GM23338 (cell line): ENCODE measurements at regions not wholly inside any gene's neighbourhood (a gene's known extent, or its start where the extent isn't known, plus 50 kb on each side); places are given as distances from the start of the nearest gene placed in this dataset.

ENCODE experiments used
- ATAC-seq: fragments of 200-7000 bp; cut with Tn5 transposase; 3 replicates; pipeline ENCODE4 v1.9.1; 2020
- DNase-seq: peaks from one replicate; pipeline ENCODE4 v3.0.0-alpha.2; 2015; ENCODE audit warnings: low spot score
- H2AFZ ChIP-seq: fragments of 200-600 bp; sonication (generic); 2 replicates; pipeline ENCODE4 v1.8.0; 2016; ENCODE audit warnings: antibody characterized with exemption, mild to moderate bottlenecking, moderate library complexity
- H3F3A ChIP-seq: fragments of 200-600 bp; sonication (generic); replicated peaks from 2 replicates; pipeline ENCODE4 v1.8.0; 2017; ENCODE audit warnings: antibody characterized with exemption, mixed run types, low read depth
- H3K27ac ChIP-seq: fragments of 200-600 bp; sonication (generic); 2 replicates; pipeline ENCODE4 v1.6.1; 2016; ENCODE audit warnings: low read depth
- H3K27me3 ChIP-seq: fragments of 200-600 bp; sonication (generic); 2 replicates; pipeline ENCODE4 v1.8.0; 2016; ENCODE audit warnings: mild to moderate bottlenecking, mixed run types, moderate library complexity; ENCODE audit not compliant: insufficient read depth
- H3K36me3 ChIP-seq: fragments of 200-600 bp; sonication (generic); 2 replicates; pipeline ENCODE4 v1.8.0; 2016; ENCODE audit warnings: mild to moderate bottlenecking; ENCODE audit not compliant: insufficient read depth
- H3K4me1 ChIP-seq: fragments of 200-600 bp; sonication (generic); 2 replicates; pipeline ENCODE4 v1.8.0; 2016; ENCODE audit warnings: mild to moderate bottlenecking, moderate library complexity; ENCODE audit not compliant: insufficient read depth
- H3K4me2 ChIP-seq: fragments of 200-600 bp; sonication (generic); 2 replicates; pipeline ENCODE4 v1.7.1; 2017; ENCODE audit warnings: mixed run types
- H3K4me3 ChIP-seq: fragments of 200-600 bp; sonication (generic); 2 replicates; pipeline ENCODE4 v1.6.1; 2016; ENCODE audit warnings: mixed run types
- H3K79me2 ChIP-seq: fragments of 200-600 bp; sonication (generic); replicated peaks from 2 replicates; pipeline ENCODE4 v1.8.0; 2017; ENCODE audit warnings: mild to moderate bottlenecking; ENCODE audit not compliant: insufficient read depth
- H3K9me2 ChIP-seq: fragments of 200-600 bp; sonication (generic); 2 replicates; pipeline ENCODE4 v1.8.0; 2017; ENCODE audit not compliant: insufficient read depth
- H4K20me1 ChIP-seq: fragments of 200-600 bp; sonication (generic); replicated peaks from 2 replicates; pipeline ENCODE4 v1.8.0; 2017; ENCODE audit warnings: mild to moderate bottlenecking; ENCODE audit not compliant: insufficient read depth
- H3K27ac Mint-ChIP-seq: 2 replicates; pipeline ENCODE4 v1.8.0; 2020; ENCODE audit warnings: inconsistent platforms, mild to moderate bottlenecking, moderate library complexity, mixed read lengths
- H3K27me3 Mint-ChIP-seq: 3 replicates; pipeline ENCODE4 v1.8.0; 2022; ENCODE audit warnings: low read depth, mild to moderate bottlenecking, moderate library complexity, mixed read lengths, inconsistent platforms; ENCODE audit not compliant: insufficient read depth, poor library complexity
- H3K36me3 Mint-ChIP-seq: 3 replicates; pipeline ENCODE4 v1.8.0; 2021; ENCODE audit warnings: low read depth, mild to moderate bottlenecking, inconsistent platforms, moderate library complexity, mixed read lengths
- H3K4me1 Mint-ChIP-seq: 3 replicates; pipeline ENCODE4 v1.8.0; 2020; ENCODE audit warnings: mild to moderate bottlenecking, inconsistent platforms, mixed read lengths
- H3K4me3 Mint-ChIP-seq: 3 replicates; pipeline ENCODE4 v1.8.0; 2021; ENCODE audit warnings: moderate library complexity, mild to moderate bottlenecking, inconsistent platforms, mixed read lengths
- H3K9me3 Mint-ChIP-seq: 3 replicates; pipeline ENCODE4 v1.8.0; 2020; ENCODE audit warnings: moderate library complexity, mild to moderate bottlenecking, inconsistent platforms, mixed read lengths
- CREB1 ChIP-seq: fragments of 250-450 bp; sonication (Bioruptor Pico); IDR thresholded peaks from 2 replicates; pipeline ENCODE4 v1.5.0; 2020; ENCODE audit warnings: low read depth, mild to moderate bottlenecking, moderate library complexity
- CTCF ChIP-seq, 2 experiments: fragments of 200-600 bp in 1 of 2; sonication (generic) in 1 of 2; conservative IDR thresholded peaks; 2 replicates each; pipeline versions ENCODE4 v1.5.1 to v1.6.1; 2016 to 2017; ENCODE audit warnings: antibody characterized with exemption in 2 of 2, low read depth in 2 of 2, mild to moderate bottlenecking in 2 of 2, moderate library complexity in 1 of 2
- ETS1 ChIP-seq: IDR thresholded peaks from 2 replicates; pipeline ENCODE4 v1.6.1; 2016; ENCODE audit warnings: antibody characterized with exemption
- EZH2phosphoT487 ChIP-seq: fragments of 200-600 bp; sonication (generic); IDR thresholded peaks from one replicate; pipeline ENCODE4 v1.8.1; 2018; ENCODE audit warnings: antibody characterized with exemption; ENCODE audit not compliant: unreplicated experiment
- JUNB ChIP-seq: IDR thresholded peaks from one replicate; pipeline ENCODE4 v1.6.1; 2016; ENCODE audit warnings: antibody characterized with exemption; ENCODE audit not compliant: unreplicated experiment
- STAT1 ChIP-seq: IDR thresholded peaks from one replicate; pipeline ENCODE4 v1.6.1; 2016; ENCODE audit warnings: antibody characterized with exemption; ENCODE audit not compliant: unreplicated experiment
- ZNF114 ChIP-seq: fragments of 250-450 bp; sonication (Bioruptor Pico); IDR thresholded peaks from 2 replicates; pipeline ENCODE4 v1.5.0; 2020; ENCODE audit warnings: mild to moderate bottlenecking, moderate library complexity
- ZNF331 ChIP-seq: fragments of 250-450 bp; sonication (Bioruptor Pico); IDR thresholded peaks from 2 replicates; pipeline ENCODE4 v1.5.0; 2020; ENCODE audit warnings: low read depth, mild to moderate bottlenecking, moderate library complexity
- ZNF462 ChIP-seq: fragments of 250-450 bp; sonication (Bioruptor Pico); IDR thresholded peaks from 2 replicates; pipeline ENCODE4 v1.5.0; 2020; ENCODE audit warnings: mild to moderate bottlenecking, moderate library complexity

- no peaks in the 10 kb centered on the region for H3F3A ChIP-seq
- no peak overlapping the region for H3K27ac ChIP-seq
- DNase-seq, result no peak
- Mint-ChIP-seq H3K9me3 (no peaks in the 10 kb centered on the region), H3K4me1 (peaks cover 31% of the 10 kb centered on the region), H3K36me3 (no peaks in the 10 kb centered on the region; the same call in 2 of the 3 replicates), H3K4me3 (no peak overlapping the region), H3K27ac (no peak overlapping the region), H3K27me3 (peaks cover 14% of the 10 kb centered on the region)
- H3K79me2 ChIP-seq, result no peaks in the 10 kb centered on the region
- no peak for TF ChIP-seq ZNF331 (CRISPR knock-in tag)
- no peak for TF ChIP-seq CTCF (conservative IDR thresholded peaks at IDR 0.05; ENCODE audit: low read depth in 2 of 2)
- TF ChIP-seq JUNB, result no peak
- no peak for TF ChIP-seq CREB1 (CRISPR knock-in tag)
- no peak for TF ChIP-seq EZH2phosphoT487
- TF ChIP-seq STAT1, result no peak
- TF ChIP-seq ZNF114 (CRISPR knock-in tag), result no peak
- no peak for TF ChIP-seq ZNF462 (CRISPR knock-in tag)
- no peak for TF ChIP-seq ETS1
- 0 out of 2 replicates have a peak, but pooled peaks cover 3% of the 10 kb centered on the region for H3K9me2 ChIP-seq
- H2AFZ ChIP-seq, result no peak overlapping the region; the same call in 1 of the 2 replicates
- H3K36me3 ChIP-seq, result no peaks in the 10 kb centered on the region
- no peaks in the 10 kb centered on the region for H4K20me1 ChIP-seq
- H3K4me3 ChIP-seq, result no peak overlapping the region
- peaks cover 7% of the 10 kb centered on the region; the same call in 1 of the 2 replicates for H3K27me3 ChIP-seq
- no peak overlapping the region for H3K4me2 ChIP-seq
- ATAC-seq, result no peak
- peaks cover 19% of the 10 kb centered on the region for H3K4me1 ChIP-seq
Measured at GRCh38 chr17:73829676-73830280, 185.5 kb upstream of the SDK2 start.
